IPS DF 4.7 (cell line): ENCODE measurements at regions not wholly inside any gene's neighbourhood (a gene's known extent, or its start where the extent isn't known, plus 50 kb on each side); places are given as distances from the start of the nearest gene placed in this dataset.
"Not testable (repeated sequence)": the region's sequence is repeated elsewhere in the genome, so short reads cannot be mapped to it uniquely, and the experiment has no call there.

ENCODE experiments used
- DNase-seq: peaks from one replicate; pipeline ENCODE4 v3.0.0-alpha.2; 2013; ENCODE audit warnings: low spot score; ENCODE audit errors: extremely low read depth

GRCh38 chr2:16112972-16113560 lies 172.7 kb downstream of the MYCN start:
- no peak for DNase-seq

- no peak for DNase-seq
These were observed 172.1 kb downstream of the MYCN start for GRCh38 chr2:16112251-16112971.

- DNase-seq = no peak
These were observed 171.5 kb downstream of the MYCN start for GRCh38 chr2:16111838-16112210.

- no peak for DNase-seq
These were observed 169.5 kb downstream of the MYCN start for GRCh38 chr2:16109821-16110310.

- no peak for DNase-seq
These were observed 169.0 kb downstream of the MYCN start for GRCh38 chr2:16109368-16109820.

- no peak for DNase-seq
These were observed 166.9 kb downstream of the MYCN start for GRCh38 chr2:16107246-16107645.

- DNase-seq = no peak
These were observed 166.3 kb downstream of the MYCN start for GRCh38 chr2:16106619-16107018.

GRCh38 chr2:16105669-16106281 lies 165.4 kb downstream of the MYCN start:
- DNase-seq = peak; percentile 91

GRCh38 chr2:16104949-16105668 lies 164.8 kb downstream of the MYCN start:
- no peak for DNase-seq

- no peak for DNase-seq
These were observed 164.1 kb downstream of the MYCN start for GRCh38 chr2:16104315-16104948.

- no peak for DNase-seq
These were observed 163.4 kb downstream of the MYCN start for GRCh38 chr2:16103614-16104314.

GRCh38 chr2:16102976-16103380 lies 162.6 kb downstream of the MYCN start:
- DNase-seq = no peak

GRCh38 chr2:16102358-16102975 lies 162.1 kb downstream of the MYCN start:
- DNase-seq = no peak

- DNase-seq = no peak
These were observed 160.8 kb downstream of the MYCN start for GRCh38 chr2:16101196-16101595.

- DNase-seq = no peak
These were observed 159.7 kb downstream of the MYCN start for GRCh38 chr2:16100006-16100405.

GRCh38 chr2:16099326-16099725 lies 159.0 kb downstream of the MYCN start:
- DNase-seq = no peak

GRCh38 chr2:16096962-16097361 lies 156.6 kb downstream of the MYCN start:
- DNase-seq = no peak

- not testable (repeated sequence) for DNase-seq
These were observed 155.1 kb downstream of the MYCN start for GRCh38 chr2:16095483-16095882.

GRCh38 chr2:16094811-16095210 lies 154.5 kb downstream of the MYCN start:
- DNase-seq = no peak
